ENCODE measurements at regions not wholly inside any gene's neighbourhood (a gene's known extent, or its start where the extent isn't known, plus 50 kb on each side); places are given as distances from the start of the nearest gene placed in this dataset.

DNA sequence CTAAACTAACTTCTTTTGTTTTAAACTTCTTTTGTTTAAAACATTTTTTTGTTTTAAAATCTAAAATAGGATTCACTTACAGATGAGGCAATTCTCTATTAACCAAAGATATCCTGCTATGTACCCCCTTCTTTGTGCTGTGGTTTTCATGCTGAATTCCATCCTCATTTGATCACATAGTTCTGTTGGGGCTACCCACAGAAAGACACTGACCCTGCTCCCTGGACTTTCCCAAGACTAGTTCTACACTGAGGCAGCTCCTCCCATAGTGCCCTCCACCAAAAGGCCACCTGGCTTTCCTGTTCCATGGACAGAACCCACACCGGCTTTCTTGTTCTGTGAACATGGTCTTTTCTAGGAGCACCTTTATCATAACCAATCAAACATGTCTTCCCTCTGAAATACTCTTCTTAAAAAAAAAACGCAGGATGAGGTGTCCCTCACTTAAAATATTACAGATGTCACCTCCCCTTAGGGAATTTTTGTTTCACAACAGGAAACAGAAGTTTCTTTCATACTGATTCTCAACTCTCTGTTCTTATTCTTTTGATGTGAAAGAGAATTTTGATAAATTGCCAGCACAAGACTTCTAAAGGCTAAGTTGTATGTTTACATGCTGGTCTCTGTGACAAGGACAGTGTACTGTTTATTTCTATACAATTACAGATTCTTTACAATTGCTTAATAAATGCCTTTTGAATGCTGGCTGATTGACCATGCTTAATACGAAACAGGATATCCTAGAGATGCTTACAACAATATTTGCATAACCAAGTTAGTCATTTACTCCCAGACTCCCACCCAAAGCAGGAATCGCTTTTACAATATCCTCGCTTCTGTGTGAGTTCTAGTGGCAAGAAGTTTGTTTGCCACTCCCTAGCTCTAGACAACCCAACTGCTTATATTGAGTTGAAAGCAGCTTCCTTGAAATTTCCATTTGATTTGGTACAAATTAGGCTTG is 300.4 kb downstream of the DTWD2 start:
- DNase-seq: no peak

DNA sequence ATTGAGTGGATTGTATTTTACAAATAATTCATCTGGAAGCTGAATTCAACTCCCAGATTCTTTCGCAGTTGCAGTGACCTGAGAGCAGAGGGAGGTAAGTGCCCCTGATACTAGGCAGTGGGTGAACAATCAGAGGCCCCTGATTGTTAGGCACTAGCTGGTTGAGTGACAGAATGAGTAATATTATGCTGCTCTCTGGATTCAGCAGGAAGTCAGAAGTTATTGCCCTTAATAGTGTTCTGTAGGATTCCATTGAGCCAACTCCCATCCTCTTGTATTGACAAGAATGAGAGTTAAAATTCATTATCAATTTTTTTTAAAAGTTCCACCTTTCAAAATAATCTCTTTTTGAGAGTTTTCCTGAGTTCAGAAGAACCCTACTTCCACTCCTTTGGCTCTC is 301.2 kb downstream of the DTWD2 start:
- no peak for DNase-seq

GRCh38 chr5:118681655-118682054 is 306.7 kb downstream of the DTWD2 start:
- DNase-seq: no peak

DNA sequence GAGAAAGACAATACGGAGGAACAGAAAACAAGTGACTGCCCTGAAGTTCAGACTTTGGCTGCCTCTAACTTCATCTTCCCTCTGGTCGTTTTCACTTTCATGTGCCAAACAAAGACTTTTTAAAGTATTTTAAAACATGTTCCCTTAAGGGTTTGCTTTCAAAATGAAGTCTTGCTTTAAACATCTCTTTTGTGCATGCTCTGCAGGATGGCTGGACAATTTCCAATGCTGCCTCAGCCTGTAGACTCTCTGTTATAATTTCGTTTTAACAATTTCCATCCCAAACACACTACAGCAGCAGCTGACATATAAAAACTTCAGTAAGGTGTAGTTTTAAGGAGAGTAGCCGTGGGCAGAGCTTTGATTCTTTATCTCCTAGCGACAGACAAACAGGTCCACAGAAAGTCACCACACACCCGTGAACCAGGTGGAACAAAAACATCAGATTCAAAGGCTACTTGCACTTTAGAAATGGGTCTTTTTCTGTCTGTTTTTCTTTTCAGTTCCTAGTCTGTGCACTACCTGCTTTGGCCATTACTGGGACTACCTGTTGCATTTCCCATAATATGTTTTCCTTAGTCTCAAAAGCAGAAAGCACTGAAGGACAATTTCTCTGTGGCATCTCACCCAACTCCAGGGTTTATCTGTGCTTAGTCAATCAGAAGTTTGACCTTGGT is 308.9 kb downstream of the DTWD2 start:
- peak; percentile 77 for DNase-seq

GRCh38 chr5:118678746-118679145 is 309.6 kb downstream of the DTWD2 start:
- DNase-seq: no peak

GRCh38 chr5:118675247-118675646 is 313.1 kb downstream of the DTWD2 start:
- DNase-seq: no peak

GRCh38 chr5:118657576-118657975 is 330.8 kb downstream of the DTWD2 start:
- no peak for DNase-seq

- no peak for DNase-seq
These were observed 334.5 kb downstream of the DTWD2 start for GRCh38 chr5:118653872-118654271.

DNA sequence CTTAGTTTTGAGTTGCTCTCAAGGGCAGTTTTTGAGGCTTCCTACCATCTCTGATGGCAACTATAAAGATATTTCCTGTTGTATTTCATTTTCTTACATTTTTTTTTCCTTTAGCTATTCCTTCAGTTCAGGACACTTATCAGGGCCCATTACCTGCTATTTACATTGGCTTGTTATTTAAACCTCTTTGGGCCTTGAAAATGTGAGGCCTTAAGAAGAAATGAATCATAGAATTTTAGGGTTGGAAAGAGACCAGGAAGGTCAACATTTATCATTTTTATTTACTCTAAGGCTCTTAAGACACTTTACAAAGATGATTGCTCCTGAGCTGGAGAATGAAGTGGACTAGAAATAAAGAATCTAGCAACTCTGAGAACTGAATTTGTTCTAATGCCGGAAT is 335.2 kb downstream of the DTWD2 start:
- no peak for DNase-seq

- no peak for DNase-seq
These were observed 337.3 kb downstream of the DTWD2 start for GRCh38 chr5:118651002-118651401.

- no peak for DNase-seq
These were observed 340.8 kb downstream of the DTWD2 start for GRCh38 chr5:118647587-118647986.

DNA sequence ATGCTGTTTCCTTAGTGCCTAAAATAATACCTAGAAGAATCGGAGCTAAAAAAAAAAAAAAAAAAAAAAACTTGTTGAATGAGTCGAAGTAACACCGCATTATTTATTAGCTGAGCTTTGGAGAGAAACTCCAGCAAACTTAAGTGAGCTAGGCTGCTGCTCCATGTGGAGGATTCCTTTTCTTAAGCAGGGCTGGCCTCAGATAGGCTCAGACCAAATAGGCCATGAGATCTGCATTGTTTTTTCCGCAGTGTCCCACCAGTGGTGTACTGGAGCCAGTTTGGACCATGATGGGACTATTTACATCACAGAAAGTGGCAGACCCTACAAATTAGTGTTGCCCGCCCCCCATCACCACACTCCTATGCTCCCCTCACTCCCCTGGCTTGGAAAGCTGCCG is 341.4 kb downstream of the DTWD2 start:
- no peak for DNase-seq

DNA sequence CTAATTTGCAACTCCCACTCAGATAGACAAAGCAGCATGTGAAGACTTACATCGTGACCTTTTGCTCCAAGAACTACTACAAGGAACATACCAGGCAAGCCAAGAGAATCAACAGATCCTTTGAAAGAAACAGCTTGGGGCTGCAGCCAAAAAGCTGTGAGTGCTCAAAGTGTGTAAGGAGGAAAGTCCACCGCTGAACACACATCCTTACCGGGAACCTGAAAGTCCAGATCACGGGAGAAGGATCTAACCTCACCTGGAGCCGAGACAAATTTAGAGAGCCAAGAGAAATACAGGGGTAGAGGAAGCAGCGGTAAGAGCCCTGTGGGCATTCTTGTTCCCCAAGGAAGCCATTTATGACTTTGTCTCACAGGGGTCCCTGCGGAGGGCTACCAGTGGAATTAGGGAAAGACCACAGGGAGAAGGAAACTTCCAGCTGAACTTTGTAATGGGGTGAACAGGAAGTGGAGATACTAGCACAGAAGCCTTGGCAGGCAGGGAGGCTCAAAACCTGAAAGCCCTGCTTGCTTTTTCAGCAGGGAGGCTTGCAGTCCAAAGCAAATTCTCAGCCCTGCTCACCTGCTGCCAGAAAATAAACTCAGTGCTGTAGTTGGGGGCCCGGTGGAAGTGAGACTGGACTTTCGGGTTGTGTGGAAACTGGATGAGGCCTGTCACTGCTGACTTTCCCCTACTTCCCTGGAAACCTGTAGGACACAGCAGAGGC is 350.2 kb downstream of the DTWD2 start:
- DNase-seq: no peak

GRCh38 chr5:118628660-118629354 is 359.5 kb downstream of the DTWD2 start:
- no peak for DNase-seq

DNA sequence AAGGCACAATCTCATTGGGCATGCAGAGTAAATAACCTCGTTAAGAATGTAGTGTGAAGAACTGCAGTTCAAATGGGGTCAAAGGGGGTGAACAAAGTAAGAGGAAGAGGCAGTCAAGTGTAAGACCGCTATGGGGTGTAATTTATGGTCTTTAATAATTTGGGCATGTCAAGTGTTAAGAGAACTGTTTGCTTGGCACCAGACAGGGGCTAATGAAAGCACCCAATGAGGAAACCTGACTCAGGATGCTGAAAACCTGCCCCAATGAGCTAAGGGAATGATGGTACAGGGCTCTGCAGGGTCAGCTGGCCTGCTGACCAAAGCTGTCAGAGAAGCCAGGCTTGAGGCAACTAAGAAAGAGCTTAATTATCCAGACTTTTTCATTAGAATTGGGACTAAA is 368.1 kb downstream of the DTWD2 start:
- DNase-seq: no peak

GRCh38 chr5:118619823-118620222 is 368.5 kb downstream of the DTWD2 start:
- DNase-seq: no peak

DNA sequence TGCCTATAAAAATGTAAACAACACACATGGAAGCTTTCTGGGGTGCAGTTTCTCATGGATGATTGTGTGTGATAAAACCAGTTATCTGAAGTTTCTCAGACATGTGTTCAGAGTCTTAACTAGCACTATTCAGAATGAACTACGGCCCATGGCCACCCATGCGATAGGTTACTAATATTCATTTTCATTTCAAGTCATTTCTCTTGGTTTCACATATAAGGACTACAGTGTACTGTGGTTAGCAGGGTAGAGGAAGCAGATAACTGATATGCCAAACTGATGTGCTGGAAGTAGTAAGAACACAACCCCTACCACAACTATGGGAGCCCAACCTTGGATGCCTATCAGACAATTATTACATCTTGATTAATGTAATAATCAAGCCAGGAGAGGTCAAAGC is 372.1 kb downstream of the DTWD2 start:
- no peak for DNase-seq

DNA sequence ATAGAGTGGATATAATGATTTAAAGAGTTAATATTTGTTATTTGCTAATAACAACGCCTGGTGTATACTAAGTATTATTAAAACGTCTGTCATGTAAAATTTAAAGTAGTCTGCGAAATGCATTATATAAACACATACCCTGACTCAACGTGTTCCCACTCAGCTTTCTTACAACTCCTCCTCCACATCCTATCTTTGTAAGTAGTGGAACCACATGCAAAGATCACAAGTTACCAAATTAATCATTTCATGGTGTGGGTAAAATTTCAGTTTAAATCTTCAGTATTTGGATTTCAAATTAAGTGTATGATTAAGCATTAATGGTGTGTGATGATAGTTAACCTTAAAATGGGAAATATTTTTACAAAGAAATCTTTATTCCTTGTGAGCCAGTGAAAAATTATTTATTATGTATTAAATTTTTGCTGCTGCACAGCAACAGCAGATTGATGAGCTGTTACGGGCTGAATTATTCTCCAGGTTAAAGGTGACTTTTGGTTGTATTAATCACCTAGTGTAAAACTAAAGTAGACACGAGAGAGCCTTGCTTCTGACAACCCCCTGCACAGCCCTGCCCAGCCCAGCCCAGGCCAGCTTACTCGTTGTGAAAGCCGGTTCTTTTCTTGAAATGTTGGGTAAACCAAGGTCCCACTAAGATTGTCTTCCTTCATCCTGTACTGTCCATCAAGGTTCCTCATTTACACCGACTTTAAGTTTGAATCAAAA is 373.5 kb downstream of the DTWD2 start:
- no peak for DNase-seq

DNA sequence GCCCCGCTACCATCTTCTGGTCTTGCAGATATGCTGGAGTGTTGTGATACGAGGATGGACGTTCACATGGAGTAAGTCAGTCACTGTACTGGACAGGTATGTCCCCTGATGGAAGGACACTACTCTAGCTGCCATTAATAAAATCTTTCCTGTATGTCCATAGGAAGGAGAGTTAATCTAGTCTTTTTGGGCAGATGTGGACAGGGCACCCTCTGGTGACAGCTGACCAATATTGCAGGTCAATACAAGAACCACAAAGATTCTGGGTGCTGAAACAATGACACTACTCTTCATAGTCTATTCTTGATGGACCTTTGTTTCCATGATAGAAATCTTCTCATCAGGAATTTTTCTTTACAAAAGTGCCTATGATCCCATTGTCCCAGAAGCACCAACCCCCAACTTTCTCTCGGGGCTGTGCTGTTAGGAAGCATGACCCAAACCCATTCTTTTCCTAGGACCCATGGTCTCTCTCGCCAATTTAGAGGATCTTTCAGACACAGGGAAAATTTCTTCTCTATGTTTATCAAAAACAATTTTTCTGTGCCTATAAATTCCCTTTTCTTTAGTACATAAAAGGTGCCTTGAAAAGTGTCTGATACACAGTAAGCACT is 376.9 kb downstream of the DTWD2 start:
- DNase-seq: no peak

- DNase-seq: no peak
These were observed 381.4 kb downstream of the DTWD2 start for GRCh38 chr5:118606940-118607339.

DNA sequence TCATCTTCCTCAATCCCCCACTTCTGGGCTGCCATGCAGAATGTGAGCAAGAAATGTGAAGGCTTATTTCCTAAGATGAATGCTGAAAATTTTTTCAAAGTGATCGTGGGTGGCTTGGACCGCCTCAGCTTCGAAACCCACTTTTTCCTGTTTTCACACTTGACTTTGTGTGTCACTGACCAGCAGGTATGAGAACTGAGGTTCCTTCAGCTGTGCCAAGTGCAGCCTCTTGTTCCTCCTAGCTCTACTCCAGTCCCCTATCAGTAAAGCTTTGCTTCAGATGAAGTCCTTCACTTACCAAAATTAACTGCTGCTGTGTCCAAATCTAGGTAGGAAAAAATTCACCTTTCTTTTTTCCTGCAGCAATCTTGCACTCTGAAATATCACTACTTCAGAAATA is 382.6 kb downstream of the DTWD2 start:
- no peak for DNase-seq

Data from tongue (tissue), 1 donor.